GM19351 (cell line): ENCODE measurements at regions not wholly inside any gene's neighbourhood (a gene's known extent, or its start where the extent isn't known, plus 50 kb on each side); places are given as distances from the start of the nearest gene placed in this dataset.

Experiments
- ATAC-seq: cut with Tn5 transposase; IDR thresholded peaks from one replicate; pipeline ENCODE4 v1.9.1; 2021; ENCODE audit warnings: mild to moderate bottlenecking, moderate library complexity; ENCODE audit not compliant: unreplicated experiment

DNA sequence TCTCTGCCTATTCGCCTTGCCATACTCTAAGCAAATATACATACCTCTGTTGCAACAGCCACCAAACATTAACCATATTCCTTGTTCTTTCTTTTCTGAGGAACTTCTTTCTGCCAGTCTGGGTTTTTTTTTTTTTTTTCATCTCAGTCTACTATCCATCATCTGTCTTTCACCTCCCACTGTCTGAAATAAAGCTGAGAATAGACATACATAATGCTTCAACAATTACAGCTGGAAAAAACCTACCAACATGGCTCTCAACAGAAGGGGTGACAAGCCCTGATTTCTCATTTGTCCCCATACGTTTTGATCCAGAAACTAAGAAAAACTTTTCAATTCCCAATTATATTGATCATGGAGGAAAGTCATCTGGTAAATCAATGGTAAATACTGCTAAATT is 728.8 kb upstream of the POU3F3 start:
- no peak for ATAC-seq

DNA sequence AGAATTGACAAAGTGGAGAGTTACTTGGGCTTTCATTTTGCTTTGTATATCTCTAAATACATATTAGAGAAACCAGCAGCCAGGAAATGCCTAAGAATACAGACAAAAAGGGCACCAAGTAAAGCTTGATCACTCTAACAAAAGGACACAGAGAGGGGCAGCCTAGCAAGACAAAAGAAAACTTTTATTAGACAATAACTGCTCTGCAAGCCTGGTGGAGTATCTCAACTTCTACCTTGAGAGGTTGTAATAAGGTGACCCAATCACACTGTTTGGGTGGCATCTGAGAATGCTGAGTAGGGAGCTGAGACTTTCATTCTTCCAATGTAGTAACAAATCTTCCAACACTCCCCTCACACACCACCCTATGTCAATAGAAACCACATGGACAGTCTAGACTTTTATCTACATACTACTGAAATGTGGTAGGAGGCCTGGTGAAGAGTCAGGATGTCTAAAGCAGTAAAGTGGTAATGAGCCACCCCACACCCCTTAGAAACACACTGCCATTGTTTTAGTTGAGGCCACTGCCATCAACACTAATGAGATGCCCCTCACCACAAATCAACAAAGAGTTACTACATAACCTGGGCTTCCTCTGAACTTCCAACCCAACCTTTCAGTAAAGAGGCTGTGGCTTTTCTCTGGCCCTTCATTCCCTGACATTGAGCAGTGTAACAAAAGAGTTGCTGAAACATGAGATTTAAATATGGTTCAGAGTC is 726.7 kb upstream of the POU3F3 start:
- ATAC-seq: no peak

DNA sequence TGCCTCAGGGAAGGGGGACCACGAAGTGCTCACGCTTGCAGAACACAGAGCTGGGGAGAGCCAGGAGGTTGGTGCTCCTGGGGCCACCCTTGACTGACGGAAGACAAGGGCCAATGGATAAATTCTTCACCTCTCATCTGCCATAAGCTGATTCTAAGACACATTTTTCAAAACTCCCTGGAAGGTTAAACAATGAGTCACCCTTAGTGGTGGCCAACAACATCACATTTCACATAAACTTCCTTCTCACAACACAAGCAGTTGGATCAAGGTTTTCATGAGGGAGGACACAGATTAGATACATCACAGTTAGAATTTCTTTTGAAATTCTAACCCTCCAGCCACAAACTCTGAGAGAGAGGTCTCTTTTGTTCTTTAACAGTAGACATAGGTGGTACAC is 713.6 kb upstream of the POU3F3 start:
- no peak for ATAC-seq

DNA sequence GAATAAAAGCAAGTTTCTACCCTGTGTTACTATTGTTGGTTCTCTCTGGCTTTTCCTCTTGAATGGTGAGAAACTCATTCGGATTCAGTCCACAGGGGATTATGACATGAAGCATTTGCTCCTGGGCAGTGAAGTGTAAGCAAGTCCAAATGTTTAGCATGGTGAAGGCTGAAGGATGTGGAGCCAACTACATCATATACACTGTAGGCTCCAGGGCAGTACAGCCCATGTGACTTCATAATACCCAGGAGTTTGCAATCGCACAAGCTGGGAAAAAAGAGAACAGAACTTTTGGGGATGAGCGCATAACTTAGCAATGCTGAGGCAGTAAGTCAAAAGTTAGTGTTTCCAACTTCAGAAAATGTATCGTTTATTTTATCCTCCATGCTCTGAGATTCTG is 695.7 kb upstream of the POU3F3 start:
- ATAC-seq: no peak

DNA sequence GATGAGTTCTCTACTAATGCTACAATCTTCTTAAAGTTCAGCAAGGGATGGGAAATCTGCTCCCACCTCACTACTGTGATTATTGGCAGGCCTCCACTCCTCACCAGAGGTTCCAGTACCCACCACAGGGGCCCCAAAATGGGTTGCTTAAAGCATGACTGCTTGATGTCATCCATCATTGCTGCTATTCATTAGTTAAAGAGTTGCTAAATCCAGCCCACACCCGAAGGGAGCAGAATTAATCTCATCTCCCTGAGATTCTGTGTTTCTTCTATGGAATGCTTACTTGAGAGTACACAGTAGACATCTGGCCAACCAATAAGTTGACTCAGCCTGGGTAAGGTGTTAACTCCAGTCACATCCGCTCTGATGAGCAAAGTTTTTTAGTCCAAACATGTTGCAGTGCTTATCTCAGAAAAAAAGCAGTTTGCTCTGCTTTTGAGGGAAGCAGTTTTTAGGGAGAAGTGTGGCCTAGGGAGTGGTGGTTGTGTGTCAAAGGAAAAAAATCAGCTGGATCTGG is 690.2 kb upstream of the POU3F3 start:
- no peak for ATAC-seq

DNA sequence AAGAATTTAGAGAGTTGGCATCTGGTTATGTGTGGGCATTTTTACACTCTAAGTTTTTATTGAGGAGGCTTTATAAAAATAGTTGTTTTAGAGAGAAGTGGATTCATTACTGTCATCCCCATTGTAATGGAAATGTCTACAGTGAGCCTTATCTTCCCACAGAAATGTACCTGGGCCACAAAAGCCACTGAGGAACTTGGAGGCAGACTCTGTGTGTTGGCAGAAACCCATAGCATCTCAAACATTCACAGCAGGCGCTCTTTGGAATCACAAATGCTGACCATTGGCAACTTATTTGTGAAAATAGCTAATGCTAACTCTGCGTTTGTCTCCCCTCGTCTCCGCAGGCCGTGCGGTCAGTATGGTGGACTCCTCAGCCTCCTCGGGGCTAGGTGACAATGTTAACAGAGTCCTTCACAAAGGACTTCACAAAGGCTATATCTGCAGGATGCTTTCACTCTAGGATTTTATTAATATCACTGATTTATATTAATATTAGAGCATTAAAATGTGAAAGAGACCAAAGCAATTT is 689.1 kb upstream of the POU3F3 start:
- no peak for ATAC-seq

DNA sequence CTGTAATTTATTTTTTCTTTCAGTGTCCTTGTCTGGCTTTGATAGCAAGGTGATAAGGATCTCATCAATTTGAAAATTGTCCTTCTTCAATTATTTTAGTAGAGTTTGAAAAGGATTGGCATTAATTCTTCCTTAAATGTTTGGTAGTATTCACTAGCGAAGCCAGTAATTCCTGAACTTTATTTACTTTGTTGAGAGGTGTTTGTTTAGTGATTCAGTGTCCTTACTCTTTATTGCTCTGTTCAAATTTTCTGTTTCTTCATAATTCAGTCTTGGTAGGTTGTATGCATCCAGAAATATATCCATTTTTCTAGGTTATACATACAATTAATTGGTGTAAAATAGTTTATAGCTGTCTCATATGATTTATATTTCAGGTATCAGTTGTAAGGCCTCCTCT is 676.7 kb upstream of the POU3F3 start:
- ATAC-seq: no peak

- ATAC-seq: no peak
These were observed 674.3 kb upstream of the POU3F3 start for GRCh38 chr2:104179644-104180043.

GRCh38 chr2:104200533-104201168 is 653.3 kb upstream of the POU3F3 start:
- ATAC-seq: no peak

DNA sequence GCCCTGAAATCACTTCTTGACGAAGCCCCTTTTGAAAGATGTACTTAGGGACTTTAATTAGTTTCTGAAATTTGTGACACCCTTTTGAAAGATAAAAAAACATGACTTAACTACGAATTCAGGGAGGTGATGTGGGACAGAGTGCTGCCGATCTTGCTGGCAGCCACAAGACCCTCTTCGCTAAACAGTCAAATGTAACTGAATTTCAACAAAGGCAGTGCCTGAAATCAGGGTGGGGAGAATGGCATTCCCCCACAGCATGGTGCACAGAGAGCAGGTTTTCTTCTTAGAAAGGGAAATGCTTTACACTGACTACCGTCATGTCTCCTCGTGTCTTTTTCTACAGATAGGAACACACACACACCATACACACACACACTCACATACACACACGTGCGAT is 640.2 kb upstream of the POU3F3 start:
- no peak for ATAC-seq

- ATAC-seq: no peak
These were observed 638.4 kb upstream of the POU3F3 start for GRCh38 chr2:104215269-104216161.

DNA sequence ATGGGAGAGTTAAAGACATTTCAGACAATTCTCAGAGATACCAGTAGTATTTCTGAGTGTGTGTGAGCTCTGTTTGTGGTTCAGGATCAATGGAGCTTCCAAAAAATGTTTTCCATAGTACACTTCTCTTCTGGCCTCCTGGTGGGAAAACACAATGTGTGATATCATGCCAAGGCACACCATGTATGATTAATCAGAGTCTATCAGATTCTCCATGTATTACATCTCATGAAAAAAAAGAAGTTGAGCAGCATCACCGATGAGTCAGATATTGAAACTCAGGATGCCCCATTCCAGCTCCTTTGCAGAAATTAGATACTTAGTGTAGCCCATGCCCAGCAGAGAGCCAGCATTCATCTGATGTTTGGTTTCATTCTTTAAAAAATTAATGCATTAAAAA is 620.3 kb upstream of the POU3F3 start:
- ATAC-seq: no peak

DNA sequence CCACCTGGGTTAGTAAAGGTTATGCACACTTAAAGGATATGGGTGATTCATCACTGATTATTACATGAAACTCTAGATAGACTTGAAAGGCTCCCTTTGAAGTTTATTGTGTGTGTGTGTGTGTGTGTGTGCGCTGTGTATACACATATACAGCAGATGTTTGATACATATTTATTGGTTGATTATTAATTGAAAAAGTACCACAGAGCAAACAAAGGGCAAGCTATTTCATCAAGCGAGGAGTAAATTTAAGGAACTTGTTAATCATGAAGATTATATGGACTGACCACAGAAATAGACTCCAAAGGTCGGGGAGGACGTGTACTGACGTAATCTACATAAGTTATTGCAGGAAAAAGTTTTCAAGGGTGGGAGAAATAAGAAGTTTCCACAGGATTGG is 617.4 kb upstream of the POU3F3 start:
- ATAC-seq: no peak

GRCh38 chr2:104240984-104241383 is 612.9 kb upstream of the POU3F3 start:
- ATAC-seq: no peak

GRCh38 chr2:104249629-104250028 is 604.3 kb upstream of the POU3F3 start:
- ATAC-seq: no peak

DNA sequence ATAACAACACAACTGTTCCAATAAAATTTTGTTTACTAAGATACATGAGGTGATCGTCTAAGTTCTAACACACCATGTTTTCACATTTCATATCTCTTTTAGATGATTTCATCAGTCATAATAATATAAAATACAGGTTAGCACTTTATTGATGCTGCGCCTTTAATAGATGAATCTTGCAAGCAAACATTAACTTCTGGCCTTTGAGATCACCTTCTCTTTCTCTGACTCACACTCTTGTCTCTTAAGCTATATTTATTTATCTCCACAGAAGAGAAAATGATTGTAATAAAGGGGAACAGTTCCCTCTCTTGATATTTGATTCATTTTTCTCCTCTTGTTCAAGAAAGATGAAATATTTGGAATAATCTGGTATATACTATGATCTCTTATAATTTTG is 603.3 kb upstream of the POU3F3 start:
- ATAC-seq: no peak

GRCh38 chr2:104254017-104254416 is 599.9 kb upstream of the POU3F3 start:
- ATAC-seq: no peak

- ATAC-seq: no peak
These were observed 591.2 kb upstream of the POU3F3 start for GRCh38 chr2:104262714-104263113.

GRCh38 chr2:104279646-104280045 is 574.3 kb upstream of the POU3F3 start:
- ATAC-seq: no peak

- ATAC-seq: no peak
These were observed 573.7 kb upstream of the POU3F3 start for GRCh38 chr2:104280216-104280615.

DNA sequence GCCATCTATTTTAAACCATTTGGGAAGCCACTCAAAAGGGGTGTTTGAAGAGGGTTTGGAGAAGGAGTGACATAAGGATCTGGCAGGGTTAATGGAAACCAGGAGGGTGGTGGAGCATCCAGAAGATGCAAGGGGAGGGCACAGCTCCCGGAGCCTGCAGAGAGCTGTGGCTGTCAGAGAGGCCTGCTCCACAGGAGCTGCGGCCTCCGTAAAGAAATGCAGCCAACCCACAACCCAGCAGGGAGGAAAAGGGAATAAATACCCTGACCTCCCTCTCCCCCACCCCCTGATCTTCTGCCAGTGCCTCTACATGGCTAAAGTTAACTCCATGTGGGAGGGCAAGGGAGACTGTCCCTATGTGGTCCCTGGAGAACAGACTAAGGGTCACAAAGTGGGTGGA is 567.1 kb upstream of the POU3F3 start:
- no peak for ATAC-seq
